ENCODE measurements at regions not wholly inside any gene's neighbourhood (a gene's known extent, or its start where the extent isn't known, plus 50 kb on each side); places are given as distances from the start of the nearest gene placed in this dataset.

- TF ChIP-seq EZH2 (IDR thresholded peaks at IDR 0.05; ENCODE audit: borderline replicate concordance, insufficient read depth, low read depth, low read length, poor library complexity, severe bottlenecking) (no peak), CTCF (IDR thresholded peaks at IDR 0.05) (no peak)
These were observed 194.6 kb upstream of the NRG3 start for GRCh38 chr10:81680359-81680758.

Measured in B cell (primary cell).